ENCODE measurements at regions not wholly inside any gene's neighbourhood (a gene's known extent, or its start where the extent isn't known, plus 50 kb on each side); places are given as distances from the start of the nearest gene placed in this dataset.

DNA sequence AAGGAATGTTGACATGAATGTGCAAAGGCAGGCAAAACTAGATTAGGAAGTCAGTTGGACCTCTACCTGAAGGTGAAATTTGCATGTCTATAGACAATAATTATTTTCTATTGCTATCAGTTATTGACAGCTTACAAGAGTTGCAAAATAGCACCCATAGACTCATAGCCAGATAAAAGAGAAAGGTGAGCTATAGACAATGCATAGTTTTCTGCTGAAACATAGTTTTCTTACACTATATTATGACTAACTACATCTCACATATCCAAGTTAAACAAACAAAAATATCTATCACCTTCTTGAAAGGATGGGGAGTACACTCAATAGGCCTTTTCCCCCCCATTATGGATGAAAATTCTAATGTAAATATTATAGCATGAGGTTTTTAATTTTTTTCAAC lies 305.0 kb downstream of the PTH2R start:
- TF ChIP-seq, protein P1, sequence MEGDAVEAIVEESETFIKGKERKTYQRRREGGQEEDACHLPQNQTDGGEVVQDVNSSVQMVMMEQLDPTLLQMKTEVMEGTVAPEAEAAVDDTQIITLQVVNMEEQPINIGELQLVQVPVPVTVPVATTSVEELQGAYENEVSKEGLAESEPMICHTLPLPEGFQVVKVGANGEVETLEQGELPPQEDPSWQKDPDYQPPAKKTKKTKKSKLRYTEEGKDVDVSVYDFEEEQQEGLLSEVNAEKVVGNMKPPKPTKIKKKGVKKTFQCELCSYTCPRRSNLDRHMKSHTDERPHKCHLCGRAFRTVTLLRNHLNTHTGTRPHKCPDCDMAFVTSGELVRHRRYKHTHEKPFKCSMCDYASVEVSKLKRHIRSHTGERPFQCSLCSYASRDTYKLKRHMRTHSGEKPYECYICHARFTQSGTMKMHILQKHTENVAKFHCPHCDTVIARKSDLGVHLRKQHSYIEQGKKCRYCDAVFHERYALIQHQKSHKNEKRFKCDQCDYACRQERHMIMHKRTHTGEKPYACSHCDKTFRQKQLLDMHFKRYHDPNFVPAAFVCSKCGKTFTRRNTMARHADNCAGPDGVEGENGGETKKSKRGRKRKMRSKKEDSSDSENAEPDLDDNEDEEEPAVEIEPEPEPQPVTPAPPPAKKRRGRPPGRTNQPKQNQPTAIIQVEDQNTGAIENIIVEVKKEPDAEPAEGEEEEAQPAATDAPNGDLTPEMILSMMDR (IDR thresholded peaks at IDR 0.05; ENCODE audit: partially characterized antibody, unreplicated experiment), result no peak
- Mint-ChIP-seq H3K9me3 (ENCODE audit: unreplicated experiment) (no peaks in the 10 kb centered on the region), H3K4me3 (ENCODE audit: unreplicated experiment) (no peak overlapping the region)

DNA sequence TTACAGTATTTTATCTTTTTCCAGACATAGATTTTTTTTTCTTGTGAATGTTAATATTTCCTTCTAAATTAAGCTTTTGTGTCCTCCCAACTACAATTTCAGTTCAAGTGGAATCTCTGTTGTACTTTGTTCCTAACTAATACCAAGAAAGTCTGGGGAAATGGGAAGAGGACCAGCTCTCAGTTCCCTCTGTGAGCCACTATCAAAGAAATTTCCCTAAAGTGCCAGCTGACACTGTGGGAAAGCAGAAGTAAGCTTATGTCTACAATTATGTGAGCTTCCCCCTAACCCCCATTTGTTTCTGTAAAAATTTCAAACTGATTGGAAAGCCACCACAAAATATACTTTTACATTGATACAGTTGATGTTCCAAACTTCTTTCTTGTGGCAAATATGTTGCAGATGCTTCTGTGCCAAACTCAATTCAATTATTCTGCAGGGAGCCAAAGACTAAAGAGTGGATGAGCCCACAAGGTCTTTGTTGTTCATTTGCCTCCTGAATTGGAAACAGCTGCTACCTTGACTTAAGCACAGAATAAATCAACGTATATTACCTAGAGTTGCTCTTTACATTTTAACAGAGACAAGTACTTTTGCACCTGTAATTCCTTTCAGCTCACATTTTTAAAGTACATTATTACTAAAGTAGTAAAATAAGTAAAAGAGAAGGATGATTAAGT lies 306.6 kb downstream of the PTH2R start:
- H3K4me1 Mint-ChIP-seq (ENCODE audit: low read depth, unreplicated experiment), result peaks cover 6% of the 10 kb centered on the region
- H3K36me3 Mint-ChIP-seq (ENCODE audit: unreplicated experiment), result no peaks in the 10 kb centered on the region
- no peaks in the 10 kb centered on the region for H3K9me3 Mint-ChIP-seq (ENCODE audit: unreplicated experiment)
- no peaks in the 10 kb centered on the region for H3K27me3 Mint-ChIP-seq (ENCODE audit: unreplicated experiment)
- no peak for DNase-seq
- peak overlapping the region; percentile 76 for H3K27ac Mint-ChIP-seq (ENCODE audit: unreplicated experiment)
- H3K4me3 Mint-ChIP-seq (ENCODE audit: unreplicated experiment), result no peak overlapping the region
- TF ChIP-seq, protein P1 (IDR thresholded peaks at IDR 0.05; ENCODE audit: partially characterized antibody, unreplicated experiment), result no peak

More for the DNA sequence above, 305.0 kb downstream of the PTH2R start:
- peaks cover 6% of the 10 kb centered on the region for H3K4me1 Mint-ChIP-seq (ENCODE audit: low read depth, unreplicated experiment)
- DNase-seq, result no peak
- H3K36me3 Mint-ChIP-seq (ENCODE audit: unreplicated experiment), result no peaks in the 10 kb centered on the region
- no peak overlapping the region for H3K27ac Mint-ChIP-seq (ENCODE audit: unreplicated experiment)
- H3K27me3 Mint-ChIP-seq (ENCODE audit: unreplicated experiment), result no peaks in the 10 kb centered on the region

DNA sequence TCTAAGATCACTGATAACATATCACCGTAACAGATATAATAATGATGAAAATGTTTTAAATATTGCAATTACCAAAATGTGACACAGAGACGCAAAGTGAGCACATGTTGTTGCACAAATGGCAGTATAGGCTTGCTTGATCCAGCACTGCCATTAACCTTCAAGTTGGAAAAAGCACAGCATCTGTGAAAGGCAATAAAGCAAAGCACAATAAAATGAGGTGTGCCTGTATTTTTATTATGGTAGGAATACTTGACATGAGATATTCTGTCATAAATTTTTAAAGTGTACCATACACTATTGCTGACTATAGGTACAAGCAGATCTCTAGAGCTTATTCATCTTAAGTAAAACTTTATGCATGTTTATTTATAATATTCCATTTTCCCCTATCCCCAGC lies 312.2 kb downstream of the PTH2R start:
- H3K4me3 Mint-ChIP-seq (ENCODE audit: unreplicated experiment), result no peak overlapping the region
- no peaks in the 10 kb centered on the region for H3K27me3 Mint-ChIP-seq (ENCODE audit: unreplicated experiment)
- H3K9me3 Mint-ChIP-seq (ENCODE audit: unreplicated experiment), result no peaks in the 10 kb centered on the region
- no peak overlapping the region for H3K27ac Mint-ChIP-seq (ENCODE audit: unreplicated experiment)
- H3K36me3 Mint-ChIP-seq (ENCODE audit: unreplicated experiment), result no peaks in the 10 kb centered on the region
- no peaks in the 10 kb centered on the region for H3K4me1 Mint-ChIP-seq (ENCODE audit: low read depth, unreplicated experiment)
- TF ChIP-seq, protein P1 (IDR thresholded peaks at IDR 0.05; ENCODE audit: partially characterized antibody, unreplicated experiment), result no peak
- no peak for DNase-seq

DNA sequence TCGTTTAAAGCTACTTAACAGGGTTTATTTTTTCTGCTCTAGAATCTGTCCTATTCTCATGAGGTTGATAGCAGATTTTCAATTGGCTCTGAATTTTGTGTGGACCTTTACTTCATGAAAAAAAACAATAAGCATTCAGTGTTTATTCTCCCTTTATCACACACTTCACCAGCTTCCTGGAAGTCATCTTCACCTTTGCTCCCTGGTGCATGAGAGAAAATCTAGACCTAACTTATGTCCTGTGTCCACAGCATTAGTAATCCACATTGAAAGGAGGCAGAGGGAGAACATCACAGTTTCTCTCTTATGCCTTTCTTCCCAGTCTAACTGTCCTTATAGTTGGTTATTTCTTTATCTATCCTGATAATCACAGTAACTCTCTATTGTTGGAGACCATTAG lies 316.1 kb downstream of the PTH2R start:
- no peaks in the 10 kb centered on the region for H3K4me1 Mint-ChIP-seq (ENCODE audit: low read depth, unreplicated experiment)
- H3K27me3 Mint-ChIP-seq (ENCODE audit: unreplicated experiment), result no peaks in the 10 kb centered on the region
- no peak overlapping the region for H3K4me3 Mint-ChIP-seq (ENCODE audit: unreplicated experiment)
- DNase-seq, result no peak
- no peaks in the 10 kb centered on the region for H3K9me3 Mint-ChIP-seq (ENCODE audit: unreplicated experiment)
- H3K27ac Mint-ChIP-seq (ENCODE audit: unreplicated experiment), result no peak overlapping the region
- TF ChIP-seq, protein P1 (IDR thresholded peaks at IDR 0.05; ENCODE audit: partially characterized antibody, unreplicated experiment), result no peak
- no peaks in the 10 kb centered on the region for H3K36me3 Mint-ChIP-seq (ENCODE audit: unreplicated experiment)

DNA sequence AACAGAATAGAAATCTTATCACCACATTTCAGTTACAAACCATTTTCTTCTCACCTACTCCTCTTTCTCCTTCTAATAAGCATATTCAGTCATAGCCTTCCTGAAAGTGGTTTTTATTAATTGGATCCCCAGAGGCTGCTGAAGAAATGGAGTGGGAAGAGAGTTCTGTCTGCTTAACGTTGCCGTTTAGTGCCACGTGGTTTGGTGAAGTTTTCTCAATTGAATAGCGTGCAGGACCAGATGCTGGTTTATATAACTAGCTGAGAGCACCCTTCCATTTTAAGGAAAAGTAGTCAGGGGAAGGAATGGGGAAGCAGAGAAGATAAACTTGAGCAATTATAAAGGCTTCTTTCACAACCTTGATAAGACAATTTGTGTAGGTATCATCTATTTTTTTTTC lies 318.7 kb downstream of the PTH2R start:
- Mint-ChIP-seq H3K9me3 (ENCODE audit: unreplicated experiment) (no peaks in the 10 kb centered on the region), H3K27me3 (ENCODE audit: unreplicated experiment) (no peaks in the 10 kb centered on the region), H3K27ac (ENCODE audit: unreplicated experiment) (no peak overlapping the region), H3K4me1 (ENCODE audit: low read depth, unreplicated experiment) (no peaks in the 10 kb centered on the region), H3K36me3 (ENCODE audit: unreplicated experiment) (no peaks in the 10 kb centered on the region), H3K4me3 (ENCODE audit: unreplicated experiment) (no peak overlapping the region)
- no peak for DNase-seq
- TF ChIP-seq, protein P1 (IDR thresholded peaks at IDR 0.05; ENCODE audit: partially characterized antibody, unreplicated experiment), result no peak
